Vagina (tissue), 2 donors: ENCODE measurements at regions not wholly inside any gene's neighbourhood (a gene's known extent, or its start where the extent isn't known, plus 50 kb on each side); places are given as distances from the start of the nearest gene placed in this dataset.

ENCODE experiments used
- POLR2A ChIP-seq, 2 donors: fragments of 450-650 bp; IDR thresholded peaks; one replicate each; pipeline ENCODE4 v1.6.1; 2017; ENCODE audit warnings: antibody characterized with exemption in 2 of 2, mild to moderate bottlenecking in 2 of 2, moderate library complexity in 2 of 2
- POLR2AphosphoS5 ChIP-seq, 2 donors: sonication (generic); formaldehyde crosslinking; IDR thresholded peaks; one replicate each; pipeline ENCODE4 v1.9.0; 2017; ENCODE audit warnings: antibody characterized with exemption in 2 of 2, mild to moderate bottlenecking in 2 of 2, low read depth in 1 of 2; ENCODE audit not compliant: insufficient read depth in 1 of 2
- TF ChIP-seq, protein P1 (sequence below), 3 experiments: fragments of 450-650 bp in 2 of 3; fragments of 200-600 bp in 1 of 3; sonication (generic) in 1 of 3; IDR thresholded peaks; one replicate each; pipeline ENCODE4 v1.5.1; 2017 to 2019; ENCODE audit warnings: antibody characterized with exemption in 3 of 3, mild to moderate bottlenecking in 2 of 3, moderate library complexity in 2 of 3

DNA sequence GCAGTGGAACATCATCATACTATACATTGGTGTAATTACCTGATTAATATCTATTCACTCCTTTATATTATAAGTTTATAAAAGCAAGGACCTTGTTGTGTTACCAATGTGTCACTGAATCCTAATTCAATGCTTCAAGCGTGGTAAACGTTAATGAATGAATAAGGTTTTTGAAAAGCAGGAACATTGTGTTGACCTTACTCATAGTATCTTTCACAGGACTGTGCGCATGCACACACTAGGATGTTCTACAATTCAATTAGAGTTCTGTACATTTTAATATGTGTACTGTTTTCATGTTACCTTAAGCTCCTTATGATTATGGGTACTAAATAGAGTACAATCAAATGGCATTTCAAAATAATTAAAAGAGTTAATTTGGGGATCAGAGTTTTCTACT lies 578.5 kb downstream of the BMP2 start:
- TF ChIP-seq POLR2A (IDR thresholded peaks at IDR 0.05) (no peak), POLR2AphosphoS5 (IDR thresholded peaks at IDR 0.05; ENCODE audit: insufficient read depth in 1 of 2, low read depth in 1 of 2) (no peak)
- TF ChIP-seq, protein P1, sequence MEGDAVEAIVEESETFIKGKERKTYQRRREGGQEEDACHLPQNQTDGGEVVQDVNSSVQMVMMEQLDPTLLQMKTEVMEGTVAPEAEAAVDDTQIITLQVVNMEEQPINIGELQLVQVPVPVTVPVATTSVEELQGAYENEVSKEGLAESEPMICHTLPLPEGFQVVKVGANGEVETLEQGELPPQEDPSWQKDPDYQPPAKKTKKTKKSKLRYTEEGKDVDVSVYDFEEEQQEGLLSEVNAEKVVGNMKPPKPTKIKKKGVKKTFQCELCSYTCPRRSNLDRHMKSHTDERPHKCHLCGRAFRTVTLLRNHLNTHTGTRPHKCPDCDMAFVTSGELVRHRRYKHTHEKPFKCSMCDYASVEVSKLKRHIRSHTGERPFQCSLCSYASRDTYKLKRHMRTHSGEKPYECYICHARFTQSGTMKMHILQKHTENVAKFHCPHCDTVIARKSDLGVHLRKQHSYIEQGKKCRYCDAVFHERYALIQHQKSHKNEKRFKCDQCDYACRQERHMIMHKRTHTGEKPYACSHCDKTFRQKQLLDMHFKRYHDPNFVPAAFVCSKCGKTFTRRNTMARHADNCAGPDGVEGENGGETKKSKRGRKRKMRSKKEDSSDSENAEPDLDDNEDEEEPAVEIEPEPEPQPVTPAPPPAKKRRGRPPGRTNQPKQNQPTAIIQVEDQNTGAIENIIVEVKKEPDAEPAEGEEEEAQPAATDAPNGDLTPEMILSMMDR (IDR thresholded peaks at IDR 0.05) = no peak
